GM20000 (cell line): ENCODE measurements at regions not wholly inside any gene's neighbourhood (a gene's known extent, or its start where the extent isn't known, plus 50 kb on each side); places are given as distances from the start of the nearest gene placed in this dataset.

Experiments
- DNase-seq: peaks from one replicate; pipeline ENCODE4 v3.0.0; 2012; ENCODE audit warnings: low spot score
- TF ChIP-seq, protein P1 (sequence below): IDR thresholded peaks from 2 replicates; pipeline ENCODE4 v1.5.1; 2012; ENCODE audit warnings: mild to moderate bottlenecking, control low read depth; ENCODE audit errors: extremely low read depth, missing control alignments

DNA sequence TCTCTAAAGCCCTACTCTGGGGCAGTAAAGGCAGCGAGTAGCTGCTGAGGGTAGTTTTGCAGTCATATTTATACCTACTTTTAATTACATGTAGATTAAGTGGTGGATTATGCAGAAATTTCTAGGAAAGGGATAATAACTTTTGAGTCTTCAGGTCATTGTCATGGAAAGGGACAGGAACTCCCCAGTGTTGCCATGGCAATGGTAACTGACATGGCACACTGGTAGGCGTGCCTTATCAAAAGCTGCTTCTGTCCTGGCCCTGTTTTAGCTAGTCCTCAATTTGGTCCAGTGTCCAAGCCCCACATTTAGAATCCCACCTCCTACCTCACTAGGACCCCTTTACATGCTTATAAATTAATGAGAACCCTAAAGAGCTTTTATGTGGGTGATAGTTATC is 303.1 kb downstream of the VRK1 start:
- TF ChIP-seq, protein P1, sequence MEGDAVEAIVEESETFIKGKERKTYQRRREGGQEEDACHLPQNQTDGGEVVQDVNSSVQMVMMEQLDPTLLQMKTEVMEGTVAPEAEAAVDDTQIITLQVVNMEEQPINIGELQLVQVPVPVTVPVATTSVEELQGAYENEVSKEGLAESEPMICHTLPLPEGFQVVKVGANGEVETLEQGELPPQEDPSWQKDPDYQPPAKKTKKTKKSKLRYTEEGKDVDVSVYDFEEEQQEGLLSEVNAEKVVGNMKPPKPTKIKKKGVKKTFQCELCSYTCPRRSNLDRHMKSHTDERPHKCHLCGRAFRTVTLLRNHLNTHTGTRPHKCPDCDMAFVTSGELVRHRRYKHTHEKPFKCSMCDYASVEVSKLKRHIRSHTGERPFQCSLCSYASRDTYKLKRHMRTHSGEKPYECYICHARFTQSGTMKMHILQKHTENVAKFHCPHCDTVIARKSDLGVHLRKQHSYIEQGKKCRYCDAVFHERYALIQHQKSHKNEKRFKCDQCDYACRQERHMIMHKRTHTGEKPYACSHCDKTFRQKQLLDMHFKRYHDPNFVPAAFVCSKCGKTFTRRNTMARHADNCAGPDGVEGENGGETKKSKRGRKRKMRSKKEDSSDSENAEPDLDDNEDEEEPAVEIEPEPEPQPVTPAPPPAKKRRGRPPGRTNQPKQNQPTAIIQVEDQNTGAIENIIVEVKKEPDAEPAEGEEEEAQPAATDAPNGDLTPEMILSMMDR = no peak
- no peak for DNase-seq

DNA sequence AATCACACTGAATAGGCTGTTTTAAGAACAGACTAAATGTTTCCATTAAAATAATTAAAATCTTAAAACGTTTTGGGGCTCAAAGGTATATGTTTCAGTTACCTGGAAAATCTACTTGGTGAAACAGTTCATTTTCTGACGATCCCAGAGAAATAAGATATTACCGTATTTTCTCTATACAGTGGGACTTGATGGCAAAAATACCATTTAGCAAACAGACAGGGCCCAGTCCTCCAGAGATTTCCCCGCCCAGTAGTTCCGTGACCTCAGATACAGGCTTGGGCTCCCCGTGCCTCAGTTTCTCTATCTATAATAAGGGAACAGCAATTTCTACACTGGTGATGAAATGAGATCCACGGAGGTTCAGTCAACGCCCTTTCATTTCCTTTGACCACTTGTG is 304.4 kb downstream of the VRK1 start:
- TF ChIP-seq, protein P1 = no peak
- no peak for DNase-seq

DNA sequence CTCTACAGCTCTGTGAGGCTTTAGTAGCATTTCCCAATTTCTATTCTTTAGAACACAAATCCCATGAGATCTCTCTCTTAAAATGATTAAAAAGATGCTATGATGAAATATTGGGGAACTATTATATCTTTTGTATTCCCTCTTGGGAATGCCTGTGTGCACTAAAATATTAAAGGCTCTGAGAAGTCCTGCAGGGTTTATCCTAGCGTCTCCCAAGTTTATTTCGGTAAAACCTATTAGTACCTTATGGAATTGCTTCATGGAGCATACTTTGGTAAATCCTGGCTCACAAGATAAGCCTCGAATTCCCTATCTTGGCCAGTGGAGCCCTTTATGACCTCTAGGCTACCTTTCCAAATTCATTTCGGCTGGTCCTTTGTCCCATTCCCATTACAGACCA is 306.8 kb downstream of the VRK1 start:
- TF ChIP-seq, protein P1 = no peak
- no peak for DNase-seq

DNA sequence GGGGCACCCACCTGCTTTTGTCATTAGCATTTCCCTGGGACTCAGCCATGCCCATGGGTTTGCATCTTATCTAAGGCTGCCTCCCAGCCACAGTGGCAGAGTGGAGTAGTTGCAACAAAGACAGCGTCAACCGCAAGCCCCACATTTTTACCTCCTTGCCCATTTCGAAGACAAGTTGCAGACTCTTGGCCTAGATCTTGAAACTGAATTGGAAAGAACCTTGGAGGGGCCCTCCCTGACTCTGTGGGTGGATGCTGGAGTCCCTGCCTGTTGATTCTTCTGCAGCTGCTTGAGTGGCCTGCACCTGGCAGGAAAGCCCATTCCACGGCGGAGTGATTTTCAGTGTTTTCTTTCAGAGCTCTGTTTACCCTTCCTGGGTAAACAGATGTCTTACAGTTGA is 309.0 kb downstream of the VRK1 start:
- peak; percentile 32 for DNase-seq
- TF ChIP-seq, protein P1 = no peak

DNA sequence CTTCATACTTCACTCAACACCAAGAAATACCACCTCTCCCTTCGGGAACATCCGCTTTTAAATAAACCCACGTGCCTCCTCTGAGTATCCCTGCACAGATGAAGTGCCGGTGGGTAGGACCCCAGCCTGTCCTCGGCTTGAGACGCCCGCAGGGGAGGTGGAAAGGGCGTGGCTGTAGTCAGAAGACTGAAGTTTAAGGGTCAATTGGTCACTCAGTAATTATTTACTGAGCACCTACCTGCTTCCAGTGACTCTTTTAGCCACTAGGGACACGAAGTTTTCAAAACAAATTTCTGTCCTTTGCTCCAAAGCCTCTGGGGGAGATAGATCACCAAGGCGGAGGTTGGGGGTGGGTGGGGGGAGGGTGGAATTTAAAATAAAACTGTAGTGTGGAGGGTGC is 309.4 kb downstream of the VRK1 start:
- TF ChIP-seq, protein P1 = no peak
- no peak for DNase-seq

DNA sequence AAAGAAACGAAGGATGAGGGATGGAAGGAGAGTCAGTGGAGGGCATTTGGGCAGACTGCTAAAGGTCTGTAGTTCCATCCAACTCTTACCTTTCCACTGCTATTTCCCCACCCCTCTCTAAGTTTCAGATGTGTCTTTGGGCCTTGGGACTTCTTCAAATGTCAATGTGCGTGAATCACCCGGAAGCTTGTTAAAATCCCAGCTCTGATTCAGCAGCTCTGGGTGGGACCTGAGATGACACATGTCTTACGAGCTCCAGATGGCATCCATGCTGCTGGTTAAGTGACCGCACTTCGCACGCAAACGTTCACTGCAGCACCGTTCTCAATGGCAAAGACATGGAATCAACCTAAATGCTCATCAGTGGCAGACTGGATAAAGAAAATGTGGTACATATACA is 309.9 kb downstream of the VRK1 start:
- DNase-seq = no peak
- TF ChIP-seq, protein P1 = no peak

DNA sequence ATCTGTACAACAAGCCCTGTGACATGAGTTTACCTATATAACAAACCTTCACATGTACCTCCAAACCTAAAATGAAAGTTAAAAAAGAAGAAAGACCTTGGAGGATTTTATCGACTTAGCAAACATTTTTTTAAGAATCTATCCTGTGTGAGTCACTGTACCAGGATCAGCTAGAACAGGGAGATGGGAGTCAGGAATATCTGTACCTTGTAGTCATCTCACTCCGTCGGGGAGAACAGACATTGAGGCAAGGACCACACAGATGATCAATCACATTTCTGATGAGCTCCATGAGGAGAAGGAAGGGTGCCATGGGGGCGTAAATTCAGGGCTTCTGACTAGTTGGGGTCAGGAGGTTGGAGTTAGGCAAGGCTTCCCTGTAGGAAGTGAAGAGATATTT is 310.6 kb downstream of the VRK1 start:
- TF ChIP-seq, protein P1 = no peak
- no peak for DNase-seq
